NT2/D1 (cell line): ENCODE measurements at regions not wholly inside any gene's neighbourhood (a gene's known extent, or its start where the extent isn't known, plus 50 kb on each side); places are given as distances from the start of the nearest gene placed in this dataset.

Source experiments
- YY1 ChIP-seq: IDR thresholded peaks from 2 replicates; pipeline ENCODE4 v1.6.1; 2011; ENCODE audit not compliant: insufficient read length, insufficient read depth
- ZNF274 ChIP-seq: IDR thresholded peaks from 2 replicates; pipeline ENCODE4 v1.6.1; 2011; ENCODE audit warnings: mild to moderate bottlenecking, low read depth, low read length

DNA sequence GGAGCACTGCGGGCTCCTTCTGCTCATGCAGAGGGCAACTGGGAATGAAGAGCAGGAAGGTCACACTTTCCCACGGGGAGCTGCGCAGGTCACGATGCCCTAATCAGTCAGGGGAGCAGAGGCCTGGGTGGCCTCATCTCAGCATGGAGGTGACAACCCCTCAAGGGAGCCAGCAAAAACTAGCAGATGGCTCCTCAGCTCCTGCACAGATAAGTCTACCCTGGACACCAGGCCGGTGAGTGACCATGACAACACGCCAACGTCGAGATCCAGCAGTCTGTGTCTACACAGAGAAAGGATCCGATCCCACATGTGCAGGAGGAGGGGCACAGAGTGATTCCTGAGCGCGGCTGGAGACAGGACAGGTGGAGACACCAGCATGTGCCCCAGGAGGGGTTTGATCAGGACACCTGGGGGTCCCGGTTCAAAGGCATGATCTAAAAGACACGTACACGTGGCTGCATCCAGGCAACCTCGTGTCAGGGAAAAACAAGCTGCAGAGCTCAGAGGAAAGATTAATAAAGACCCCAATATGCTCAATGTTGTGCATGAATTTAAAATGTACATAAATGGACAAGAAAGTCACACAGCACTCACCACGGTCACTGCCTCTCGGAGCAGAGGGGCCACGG lies 153.7 kb upstream of the SFSWAP start:
- TF ChIP-seq YY1 = no peak
- TF ChIP-seq ZNF274 = no peak
